ENCODE measurements at regions not wholly inside any gene's neighbourhood (a gene's known extent, or its start where the extent isn't known, plus 50 kb on each side); places are given as distances from the start of the nearest gene placed in this dataset.

GRCh38 chr6:74690365-74690764, 515.5 kb downstream of the COL12A1 start:
- DNase-seq = no peak

- DNase-seq = no peak
Measured at GRCh38 chr6:74689601-74690000, 516.3 kb downstream of the COL12A1 start.

- no peak for DNase-seq
Measured at GRCh38 chr6:74677463-74677862, 528.4 kb downstream of the COL12A1 start.

- DNase-seq = no peak
Measured at GRCh38 chr6:74676906-74677305, 528.9 kb downstream of the COL12A1 start.

- DNase-seq = no peak
Measured at GRCh38 chr6:74674377-74674776, 531.5 kb downstream of the COL12A1 start.

GRCh38 chr6:74671558-74672025, 534.3 kb downstream of the COL12A1 start:
- DNase-seq = no peak

GRCh38 chr6:74658391-74658790, 547.5 kb downstream of the COL12A1 start:
- DNase-seq = no peak

- DNase-seq = no peak
Measured at GRCh38 chr6:74657931-74658330, 547.9 kb downstream of the COL12A1 start.

GRCh38 chr6:74657011-74657410, 548.8 kb downstream of the COL12A1 start:
- no peak for DNase-seq

- no peak for DNase-seq
Measured at GRCh38 chr6:74656453-74656852, 549.4 kb downstream of the COL12A1 start.

GRCh38 chr6:74654296-74654695, 551.6 kb downstream of the COL12A1 start:
- DNase-seq = no peak

GRCh38 chr6:74651948-74652842, 553.7 kb downstream of the COL12A1 start:
- DNase-seq = no peak

- no peak for DNase-seq
Measured at GRCh38 chr6:74650668-74651067, 555.2 kb downstream of the COL12A1 start.

- no peak for DNase-seq
Measured at GRCh38 chr6:74646461-74646860, 559.4 kb downstream of the COL12A1 start.

- no peak for DNase-seq
Measured at GRCh38 chr6:74645108-74645849, 560.6 kb downstream of the COL12A1 start.

GRCh38 chr6:74642101-74642500, 563.8 kb downstream of the COL12A1 start:
- DNase-seq = no peak

GRCh38 chr6:74638412-74638811, 567.4 kb downstream of the COL12A1 start:
- no peak for DNase-seq

- DNase-seq = no peak
Measured at GRCh38 chr6:74632196-74632875, 573.5 kb downstream of the COL12A1 start.

- DNase-seq = no peak
Measured at GRCh38 chr6:74631564-74631963, 574.3 kb downstream of the COL12A1 start.

GRCh38 chr6:74626288-74626687, 579.6 kb downstream of the COL12A1 start:
- no peak for DNase-seq

GRCh38 chr6:74623027-74623426, 582.8 kb downstream of the COL12A1 start:
- DNase-seq = no peak

GRCh38 chr6:74611220-74611619, 594.6 kb downstream of the COL12A1 start:
- DNase-seq = no peak

- no peak for DNase-seq
Measured at GRCh38 chr6:74610352-74610751, 595.5 kb downstream of the COL12A1 start.
